Parathyroid adenoma (tissue), 2 donors: ENCODE measurements at regions not wholly inside any gene's neighbourhood (a gene's known extent, or its start where the extent isn't known, plus 50 kb on each side); places are given as distances from the start of the nearest gene placed in this dataset.

Source experiments
- H2AFZ ChIP-seq: fragments of 300-600 bp; sonication (generic); one replicate; pipeline ENCODE4 v1.7.0; 2017; ENCODE audit warnings: antibody characterized with exemption, mild to moderate bottlenecking
- H3K27ac ChIP-seq: fragments of 300-600 bp; sonication (generic); one replicate; pipeline ENCODE4 v1.7.0; 2017
- H3K27me3 ChIP-seq: fragments of 300-600 bp; sonication (generic); one replicate; pipeline ENCODE4 v1.7.0; 2017; ENCODE audit warnings: low read length; ENCODE audit not compliant: control insufficient read depth, insufficient read depth
- H3K36me3 ChIP-seq: fragments of 300-600 bp; sonication (generic); one replicate; pipeline ENCODE4 v1.7.0; 2017; ENCODE audit warnings: low read length; ENCODE audit not compliant: control insufficient read depth, insufficient read depth
- H3K4me1 ChIP-seq: fragments of 300-600 bp; sonication (generic); one replicate; pipeline ENCODE4 v1.7.0; 2017; ENCODE audit warnings: control low read depth
- H3K4me2 ChIP-seq: fragments of 300-600 bp; sonication (generic); one replicate; pipeline ENCODE4 v1.7.0; 2017; ENCODE audit warnings: low read length
- H3K4me3 ChIP-seq: fragments of 300-600 bp; sonication (generic); one replicate; pipeline ENCODE4 v1.7.0; 2017; ENCODE audit warnings: low read depth, low read length
- H3K79me2 ChIP-seq: fragments of 300-600 bp; sonication (generic); one replicate; pipeline ENCODE4 v1.7.0; 2017; ENCODE audit warnings: control low read depth
- H3K9ac ChIP-seq: fragments of 300-600 bp; sonication (generic); one replicate; pipeline ENCODE4 v1.7.0; 2017; ENCODE audit warnings: mild to moderate bottlenecking
- H3K9me3 ChIP-seq: fragments of 300-600 bp; sonication (generic); one replicate; pipeline ENCODE4 v1.7.0; 2017; ENCODE audit warnings: low read length; ENCODE audit not compliant: control insufficient read depth
- CTCF ChIP-seq: fragments of 300-600 bp; sonication (generic); IDR thresholded peaks from one replicate; pipeline ENCODE4 v1.7.0; 2017; ENCODE audit warnings: antibody characterized with exemption, mild to moderate bottlenecking
- donor health status: primary hyperparathyroidism.

DNA sequence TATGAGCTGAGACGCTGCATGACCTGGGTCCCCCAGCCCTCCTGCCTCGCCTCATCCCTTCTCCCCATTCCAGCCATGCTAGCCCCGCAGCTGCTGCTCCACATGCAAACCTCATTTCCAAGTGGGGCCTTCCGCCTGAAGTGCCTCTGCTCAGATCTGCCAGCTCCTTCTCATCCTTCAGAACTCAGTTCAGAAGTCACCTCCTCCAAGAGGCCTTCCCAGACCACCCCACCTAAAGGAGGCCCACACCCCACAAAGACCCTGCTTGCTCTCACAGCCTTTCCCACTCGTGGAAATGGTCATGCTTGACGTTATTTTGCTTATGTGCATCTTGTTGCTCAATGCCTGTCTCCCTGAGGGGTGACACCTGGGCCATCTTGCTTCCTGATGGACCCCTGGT, 58.7 kb downstream of the RMI2 start:
- Histone ChIP-seq H3K36me3 (no peaks in the 10 kb centered on the region), H3K9ac (no peak overlapping the region), H3K27me3 (no peaks in the 10 kb centered on the region), H3K4me1 (no peaks in the 10 kb centered on the region), H3K9me3 (no peaks in the 10 kb centered on the region), H2AFZ (no peak overlapping the region), H3K27ac (no peak overlapping the region), H3K4me2 (no peak overlapping the region), H3K4me3 (no peak overlapping the region), H3K79me2 (no peaks in the 10 kb centered on the region)
- TF ChIP-seq CTCF: no peak

DNA sequence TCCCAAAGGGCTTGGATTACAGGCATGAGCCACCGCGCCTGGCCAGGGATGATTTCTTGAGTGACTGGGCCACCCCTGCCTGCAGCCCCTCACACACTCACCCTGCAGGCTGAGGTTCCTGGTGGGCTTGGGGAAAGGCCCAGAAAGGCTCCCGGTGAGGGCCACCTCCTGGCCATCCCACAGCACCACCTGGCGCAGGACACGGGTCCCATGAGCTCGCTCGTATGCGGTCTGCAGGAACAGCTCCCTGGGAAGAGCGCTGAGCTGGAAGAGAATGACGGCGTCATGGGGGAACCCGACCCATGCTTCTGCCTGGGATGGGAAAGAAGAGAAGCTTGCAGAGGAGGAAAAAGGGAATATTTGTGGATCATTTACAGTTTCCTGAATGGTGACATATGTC, 59.3 kb downstream of the RMI2 start:
- no peak overlapping the region for H3K27ac ChIP-seq
- H3K27me3 ChIP-seq: no peaks in the 10 kb centered on the region
- H3K4me2 ChIP-seq: no peak overlapping the region
- no peak for TF ChIP-seq CTCF
- H2AFZ ChIP-seq: no peak overlapping the region
- H3K4me3 ChIP-seq: no peak overlapping the region
- no peaks in the 10 kb centered on the region for H3K9me3 ChIP-seq
- H3K79me2 ChIP-seq: no peaks in the 10 kb centered on the region
- H3K4me1 ChIP-seq: no peaks in the 10 kb centered on the region
- H3K36me3 ChIP-seq: no peaks in the 10 kb centered on the region
- H3K9ac ChIP-seq: no peak overlapping the region

- Histone ChIP-seq H3K9me3 (no peaks in the 10 kb centered on the region), H3K27ac (no peak overlapping the region), H3K36me3 (no peaks in the 10 kb centered on the region), H3K4me1 (no peaks in the 10 kb centered on the region), H2AFZ (no peak overlapping the region), H3K4me2 (no peak overlapping the region), H3K27me3 (no peaks in the 10 kb centered on the region), H3K79me2 (no peaks in the 10 kb centered on the region), H3K4me3 (no peak overlapping the region), H3K9ac (no peak overlapping the region)
- TF ChIP-seq CTCF: no peak
Measured at GRCh38 chr16:11405331-11406176, 60.3 kb downstream of the RMI2 start.

DNA sequence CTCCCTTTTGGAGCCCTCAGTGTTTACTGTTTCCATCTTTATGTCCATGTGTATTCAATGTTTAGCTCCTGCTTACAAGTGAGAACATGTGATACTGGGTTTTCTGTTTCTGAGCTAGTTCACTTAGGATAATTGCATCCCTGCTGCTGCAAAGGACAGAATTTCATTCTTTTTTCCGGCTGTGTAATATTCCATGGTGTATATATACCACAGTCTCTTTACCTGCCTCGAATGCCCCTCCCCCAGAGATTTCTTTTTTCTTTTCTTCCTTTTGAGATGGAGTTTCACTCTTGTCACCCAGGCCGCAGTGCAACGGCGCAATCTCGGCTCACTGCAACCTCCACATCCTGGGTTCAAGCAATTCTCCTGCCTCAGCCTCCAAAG, 60.9 kb downstream of the RMI2 start:
- Histone ChIP-seq H3K9me3 (no peaks in the 10 kb centered on the region), H3K4me1 (no peaks in the 10 kb centered on the region)
- TF ChIP-seq CTCF: no peak

More for the DNA sequence above, 60.9 kb downstream of the RMI2 start:
- no peak overlapping the region for H3K9ac ChIP-seq
- no peak overlapping the region for H2AFZ ChIP-seq
- no peaks in the 10 kb centered on the region for H3K36me3 ChIP-seq
- H3K4me2 ChIP-seq: no peak overlapping the region
- H3K27me3 ChIP-seq: no peaks in the 10 kb centered on the region
- H3K79me2 ChIP-seq: no peaks in the 10 kb centered on the region
- no peak overlapping the region for H3K27ac ChIP-seq
- no peak overlapping the region for H3K4me3 ChIP-seq
